ENCODE measurements at regions not wholly inside any gene's neighbourhood (a gene's known extent, or its start where the extent isn't known, plus 50 kb on each side); places are given as distances from the start of the nearest gene placed in this dataset.

GRCh38 chr7:152969839-152970238 is 210.3 kb downstream of the ACTR3B start:
- intact Hi-C loops (cut with micrococcal nuclease; ENCODE audit: unreplicated experiment), result no loop called here
- H3K36me3 ChIP-seq (ENCODE audit: control insufficient read depth, insufficient read depth, low read length), result no peaks in the 10 kb centered on the region
- H3K27ac ChIP-seq (ENCODE audit: low read length), result no peak overlapping the region
- no peak for TF ChIP-seq POLR2AphosphoS5 (IDR thresholded peaks at IDR 0.05; ENCODE audit: low read depth, low read length)
- no peak for TF ChIP-seq SIN3A (IDR thresholded peaks at IDR 0.05; ENCODE audit: borderline replicate concordance, insufficient read depth, low read depth, low read length)
- TF ChIP-seq, protein P1, sequence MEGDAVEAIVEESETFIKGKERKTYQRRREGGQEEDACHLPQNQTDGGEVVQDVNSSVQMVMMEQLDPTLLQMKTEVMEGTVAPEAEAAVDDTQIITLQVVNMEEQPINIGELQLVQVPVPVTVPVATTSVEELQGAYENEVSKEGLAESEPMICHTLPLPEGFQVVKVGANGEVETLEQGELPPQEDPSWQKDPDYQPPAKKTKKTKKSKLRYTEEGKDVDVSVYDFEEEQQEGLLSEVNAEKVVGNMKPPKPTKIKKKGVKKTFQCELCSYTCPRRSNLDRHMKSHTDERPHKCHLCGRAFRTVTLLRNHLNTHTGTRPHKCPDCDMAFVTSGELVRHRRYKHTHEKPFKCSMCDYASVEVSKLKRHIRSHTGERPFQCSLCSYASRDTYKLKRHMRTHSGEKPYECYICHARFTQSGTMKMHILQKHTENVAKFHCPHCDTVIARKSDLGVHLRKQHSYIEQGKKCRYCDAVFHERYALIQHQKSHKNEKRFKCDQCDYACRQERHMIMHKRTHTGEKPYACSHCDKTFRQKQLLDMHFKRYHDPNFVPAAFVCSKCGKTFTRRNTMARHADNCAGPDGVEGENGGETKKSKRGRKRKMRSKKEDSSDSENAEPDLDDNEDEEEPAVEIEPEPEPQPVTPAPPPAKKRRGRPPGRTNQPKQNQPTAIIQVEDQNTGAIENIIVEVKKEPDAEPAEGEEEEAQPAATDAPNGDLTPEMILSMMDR (IDR thresholded peaks at IDR 0.05), result no peak
- TF ChIP-seq, protein P2, sequence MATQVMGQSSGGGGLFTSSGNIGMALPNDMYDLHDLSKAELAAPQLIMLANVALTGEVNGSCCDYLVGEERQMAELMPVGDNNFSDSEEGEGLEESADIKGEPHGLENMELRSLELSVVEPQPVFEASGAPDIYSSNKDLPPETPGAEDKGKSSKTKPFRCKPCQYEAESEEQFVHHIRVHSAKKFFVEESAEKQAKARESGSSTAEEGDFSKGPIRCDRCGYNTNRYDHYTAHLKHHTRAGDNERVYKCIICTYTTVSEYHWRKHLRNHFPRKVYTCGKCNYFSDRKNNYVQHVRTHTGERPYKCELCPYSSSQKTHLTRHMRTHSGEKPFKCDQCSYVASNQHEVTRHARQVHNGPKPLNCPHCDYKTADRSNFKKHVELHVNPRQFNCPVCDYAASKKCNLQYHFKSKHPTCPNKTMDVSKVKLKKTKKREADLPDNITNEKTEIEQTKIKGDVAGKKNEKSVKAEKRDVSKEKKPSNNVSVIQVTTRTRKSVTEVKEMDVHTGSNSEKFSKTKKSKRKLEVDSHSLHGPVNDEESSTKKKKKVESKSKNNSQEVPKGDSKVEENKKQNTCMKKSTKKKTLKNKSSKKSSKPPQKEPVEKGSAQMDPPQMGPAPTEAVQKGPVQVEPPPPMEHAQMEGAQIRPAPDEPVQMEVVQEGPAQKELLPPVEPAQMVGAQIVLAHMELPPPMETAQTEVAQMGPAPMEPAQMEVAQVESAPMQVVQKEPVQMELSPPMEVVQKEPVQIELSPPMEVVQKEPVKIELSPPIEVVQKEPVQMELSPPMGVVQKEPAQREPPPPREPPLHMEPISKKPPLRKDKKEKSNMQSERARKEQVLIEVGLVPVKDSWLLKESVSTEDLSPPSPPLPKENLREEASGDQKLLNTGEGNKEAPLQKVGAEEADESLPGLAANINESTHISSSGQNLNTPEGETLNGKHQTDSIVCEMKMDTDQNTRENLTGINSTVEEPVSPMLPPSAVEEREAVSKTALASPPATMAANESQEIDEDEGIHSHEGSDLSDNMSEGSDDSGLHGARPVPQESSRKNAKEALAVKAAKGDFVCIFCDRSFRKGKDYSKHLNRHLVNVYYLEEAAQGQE (IDR thresholded peaks at IDR 0.05; ENCODE audit: insufficient read depth in 1 of 2, low read depth in 2 of 2, low read length in 1 of 2), result no peak
- TF ChIP-seq TCF7L2 (IDR thresholded peaks at IDR 0.05; ENCODE audit: low read depth, low read length), result no peak
- no peaks in the 10 kb centered on the region for H3K9me3 ChIP-seq (ENCODE audit: control insufficient read depth, insufficient read depth, low read depth, low read length)
- ATAC-seq (no peak), DNase-seq (ENCODE audit: low read depth, low spot score) (no peak)
- BruUV-seq (replicated peaks), result no TSS peak
- ChIA-PET POLR2A (no interaction called here), CTCF (no interaction called here)
- in situ Hi-C loops (cut with HindIII; ENCODE audit: low pct_unique_long_range_greater_than_20kb, low sequenced_read_pairs), result no loop called here
- H3K4me1 ChIP-seq (ENCODE audit: control insufficient read depth, insufficient read depth, low read length), result no peaks in the 10 kb centered on the region
- H3K27me3 ChIP-seq (ENCODE audit: control insufficient read depth, insufficient read depth, low read length), result no peaks in the 10 kb centered on the region
- no peak overlapping the region for H3K4me3 ChIP-seq (ENCODE audit: low read depth in 2 of 2, low read length in 2 of 2)

- no peaks in the 10 kb centered on the region for H3K36me3 ChIP-seq (ENCODE audit: control insufficient read depth, insufficient read depth, low read length)
- no peak overlapping the region for H3K4me3 ChIP-seq (ENCODE audit: low read depth in 2 of 2, low read length in 2 of 2)
- BruUV-seq (replicated peaks), result no TSS peak
- in situ Hi-C loops (cut with HindIII; ENCODE audit: low pct_unique_long_range_greater_than_20kb, low sequenced_read_pairs), result no loop called here
- no peaks in the 10 kb centered on the region for H3K4me1 ChIP-seq (ENCODE audit: control insufficient read depth, insufficient read depth, low read length)
- no peak for ATAC-seq
- no peaks in the 10 kb centered on the region for H3K9me3 ChIP-seq (ENCODE audit: control insufficient read depth, insufficient read depth, low read depth, low read length)
- ChIA-PET CTCF (no interaction called here), POLR2A (no interaction called here)
- intact Hi-C loops (cut with micrococcal nuclease; ENCODE audit: unreplicated experiment), result no loop called here
- H3K27ac ChIP-seq (ENCODE audit: low read length), result no peak overlapping the region
- no peak for TF ChIP-seq SIN3A (IDR thresholded peaks at IDR 0.05; ENCODE audit: borderline replicate concordance, insufficient read depth, low read depth, low read length)
- TF ChIP-seq POLR2AphosphoS5 (IDR thresholded peaks at IDR 0.05; ENCODE audit: low read depth, low read length), result no peak
- no peak for TF ChIP-seq TCF7L2 (IDR thresholded peaks at IDR 0.05; ENCODE audit: low read depth, low read length)
- TF ChIP-seq, protein P1 (IDR thresholded peaks at IDR 0.05), result no peak
- TF ChIP-seq, protein P2 (IDR thresholded peaks at IDR 0.05; ENCODE audit: insufficient read depth in 1 of 2, low read depth in 2 of 2, low read length in 1 of 2), result no peak
- DNase-seq (ENCODE audit: low read depth, low spot score), result no peak
- no peaks in the 10 kb centered on the region for H3K27me3 ChIP-seq (ENCODE audit: control insufficient read depth, insufficient read depth, low read length)
Observed at GRCh38 chr7:152970481-152970880, 210.9 kb downstream of the ACTR3B start.
